ENCODE measurements at regions not wholly inside any gene's neighbourhood (a gene's known extent, or its start where the extent isn't known, plus 50 kb on each side); places are given as distances from the start of the nearest gene placed in this dataset.

GRCh38 chr6:122330315-122330714 is 69.1 kb upstream of the HSF2 start:
- H3K4me3 ChIP-seq (ENCODE audit: low read depth, low read length) = no peak overlapping the region
- DNase-seq (ENCODE audit: low read depth) = no peak
- TF ChIP-seq CTCF (conservative IDR thresholded peaks at IDR 0.05; ENCODE audit: low read depth, low read length) = no peak

GRCh38 chr6:122337645-122338044 is 61.8 kb upstream of the HSF2 start:
- H3K4me3 ChIP-seq (ENCODE audit: low read depth, low read length) = no peak overlapping the region
- no peak for DNase-seq (ENCODE audit: low read depth)
- TF ChIP-seq CTCF (conservative IDR thresholded peaks at IDR 0.05; ENCODE audit: low read depth, low read length) = no peak

GRCh38 chr6:122339661-122340060 is 59.8 kb upstream of the HSF2 start:
- peak; percentile 10 for DNase-seq (ENCODE audit: low read depth)
- TF ChIP-seq CTCF (conservative IDR thresholded peaks at IDR 0.05; ENCODE audit: low read depth, low read length) = no peak
- H3K4me3 ChIP-seq (ENCODE audit: low read depth, low read length) = no peak overlapping the region

- no peak overlapping the region for H3K4me3 ChIP-seq (ENCODE audit: low read depth, low read length)
- no peak for DNase-seq (ENCODE audit: low read depth)
- TF ChIP-seq CTCF (conservative IDR thresholded peaks at IDR 0.05; ENCODE audit: low read depth, low read length) = no peak
Measured at GRCh38 chr6:122347280-122347679, 52.2 kb upstream of the HSF2 start.

- TF ChIP-seq CTCF (conservative IDR thresholded peaks at IDR 0.05; ENCODE audit: low read depth, low read length) = no peak
- no peak for DNase-seq (ENCODE audit: low read depth)
- no peak overlapping the region for H3K4me3 ChIP-seq (ENCODE audit: low read depth, low read length)
Measured at GRCh38 chr6:122347751-122348150, 51.7 kb upstream of the HSF2 start.

All from choroid plexus epithelial cell (primary cell).